Gastroesophageal sphincter (tissue), 4 donors: ENCODE measurements at regions not wholly inside any gene's neighbourhood (a gene's known extent, or its start where the extent isn't known, plus 50 kb on each side); places are given as distances from the start of the nearest gene placed in this dataset.

Source experiments
- ATAC-seq: fragments of 150-250 bp; one replicate; pipeline ENCODE4 v1.9.1; 2016; ENCODE audit warnings: mild to moderate bottlenecking, moderate library complexity
- H3K27ac ChIP-seq, 4 donors: fragments of 200-600 bp; sonication (generic) in 3 of 4; 1 replicate in 3 of 4; 2 replicates in 1 of 4; pipeline ENCODE4 v1.5.1; 2016 to 2019
- H3K27me3 ChIP-seq: fragments of 200-600 bp; sonication (generic); one replicate; pipeline ENCODE4 v1.5.1; 2019
- H3K36me3 ChIP-seq, 2 donors: fragments of 200-600 bp; sonication (generic); one replicate each; pipeline ENCODE4 v1.5.1; 2019; ENCODE audit warnings: control low read depth in 1 of 2
- H3K4me1 ChIP-seq, 3 donors: fragments of 200-600 bp; sonication (generic); 1 replicate in 2 of 3; 2 replicates in 1 of 3; pipeline ENCODE4 v1.5.1; 2016 to 2019; ENCODE audit warnings: control low read depth in 2 of 3
- H3K4me3 ChIP-seq, 2 donors: fragments of 200-600 bp; sonication (generic); one replicate each; pipeline ENCODE4 v1.5.1; 2019; ENCODE audit warnings: mild to moderate bottlenecking in 1 of 2, moderate library complexity in 1 of 2
- H3K9me3 ChIP-seq, 3 donors: fragments of 200-600 bp; sonication (generic); one replicate each; pipeline ENCODE4 v1.5.1; 2017 to 2019; ENCODE audit warnings: control low read depth in 2 of 3
- CTCF ChIP-seq, 4 experiments: fragments of 200-600 bp in 2 of 4; fragments of 450-650 bp in 2 of 4; sonication (generic) in 1 of 4; IDR thresholded peaks; one replicate each; pipeline ENCODE4 v1.5.1; 2017 to 2019; ENCODE audit warnings: antibody characterized with exemption in 4 of 4, mild to moderate bottlenecking in 2 of 4, moderate library complexity in 2 of 4
- EP300 ChIP-seq: sonication (generic); formaldehyde crosslinking; IDR thresholded peaks from one replicate; pipeline ENCODE4 v1.6.1; 2017; ENCODE audit warnings: antibody characterized with exemption, mild to moderate bottlenecking
- POLR2A ChIP-seq, 2 donors: fragments of 450-650 bp; IDR thresholded peaks; one replicate each; pipeline ENCODE4 v1.6.1; 2017; ENCODE audit warnings: antibody characterized with exemption in 2 of 2, mild to moderate bottlenecking in 2 of 2, moderate library complexity in 1 of 2
- POLR2AphosphoS5 ChIP-seq: sonication (generic); formaldehyde crosslinking; IDR thresholded peaks from one replicate; pipeline ENCODE4 v1.6.1; 2017; ENCODE audit warnings: antibody characterized with exemption
- WGBS, 2 donors: methylation state at CpG; one replicate each; pipeline ENCODE4 v1.1.5; 2018; ENCODE audit warnings: low coverage in 1 of 2; 5-methylcytosine and 5-hydroxymethylcytosine counted together

GRCh38 chr20:7458459-7458858 is 481.8 kb downstream of the HAO1 start:
- H3K9me3 ChIP-seq: no peaks in the 10 kb centered on the region

GRCh38 chr20:7459083-7459482 is 481.2 kb downstream of the HAO1 start:
- Histone ChIP-seq H3K27me3 (no peaks in the 10 kb centered on the region), H3K9me3 (no peaks in the 10 kb centered on the region), H3K36me3 (no peaks in the 10 kb centered on the region), H3K27ac (no peak overlapping the region), H3K4me3 (no peak overlapping the region), H3K4me1 (no peaks in the 10 kb centered on the region)
- WGBS, 2 donors: 60 to 63% methylated on average over 1 of the region's 1 CpG
- ATAC-seq: no peak
- TF ChIP-seq EP300: no peak
- TF ChIP-seq POLR2A (IDR thresholded peaks at IDR 0.05): no peak
- TF ChIP-seq POLR2AphosphoS5: no peak
- TF ChIP-seq CTCF (IDR thresholded peaks at IDR 0.05): no peak

More at GRCh38 chr20:7458459-7458858, 481.8 kb downstream of the HAO1 start:
- 78 to 93% methylated on average over 3 of the region's 3 CpGs for WGBS, 2 donors
- Histone ChIP-seq H3K4me1 (no peaks in the 10 kb centered on the region), H3K27me3 (no peaks in the 10 kb centered on the region), H3K27ac (no peak overlapping the region), H3K4me3 (no peak overlapping the region), H3K36me3 (no peaks in the 10 kb centered on the region)
- no peak for ATAC-seq
- TF ChIP-seq POLR2A (IDR thresholded peaks at IDR 0.05) (no peak), POLR2AphosphoS5 (no peak), EP300 (no peak), CTCF (IDR thresholded peaks at IDR 0.05) (no peak)

- no peak for TF ChIP-seq CTCF (IDR thresholded peaks at IDR 0.05)
- no peak for TF ChIP-seq EP300
- no peak for TF ChIP-seq POLR2AphosphoS5
- no peak for TF ChIP-seq POLR2A (IDR thresholded peaks at IDR 0.05)
- Histone ChIP-seq H3K36me3 (no peaks in the 10 kb centered on the region), H3K27me3 (no peaks in the 10 kb centered on the region), H3K4me1 (no peaks in the 10 kb centered on the region), H3K9me3 (no peaks in the 10 kb centered on the region), H3K27ac (no peak overlapping the region), H3K4me3 (no peak overlapping the region)
- ATAC-seq: no peak
- 56 to 100% methylated on average over 1 of the region's 1 CpG for WGBS, 2 donors
Observed at GRCh38 chr20:7463290-7463689, 477.0 kb downstream of the HAO1 start.

- Histone ChIP-seq H3K27me3 (no peaks in the 10 kb centered on the region), H3K4me3 (no peak overlapping the region), H3K27ac (no peak overlapping the region), H3K4me1 (no peaks in the 10 kb centered on the region), H3K9me3 (peaks cover 0 to 10% (median 0%) of the 10 kb centered on the region in 3 donors), H3K36me3 (no peaks in the 10 kb centered on the region)
- no CpG with 5 or more reads among the region's 2 CpGs for WGBS, 2 donors
- no peak for TF ChIP-seq EP300
- no peak for TF ChIP-seq CTCF (IDR thresholded peaks at IDR 0.05)
- no peak for TF ChIP-seq POLR2AphosphoS5
- no peak for TF ChIP-seq POLR2A (IDR thresholded peaks at IDR 0.05)
- ATAC-seq: no peak
Observed at GRCh38 chr20:7470912-7471311, 469.3 kb downstream of the HAO1 start.

GRCh38 chr20:7490288-7490687 is 450.0 kb downstream of the HAO1 start:
- Histone ChIP-seq H3K27me3 (no peaks in the 10 kb centered on the region), H3K9me3 (peaks cover 0 to 8% (median 0%) of the 10 kb centered on the region in 3 donors), H3K27ac (no peak overlapping the region), H3K36me3 (no peaks in the 10 kb centered on the region), H3K4me1 (no peaks in the 10 kb centered on the region), H3K4me3 (no peak overlapping the region)
- ATAC-seq: no peak
- TF ChIP-seq POLR2A (IDR thresholded peaks at IDR 0.05) (no peak), POLR2AphosphoS5 (no peak), EP300 (no peak), CTCF (IDR thresholded peaks at IDR 0.05) (no peak)
